WI38 (cell line): ENCODE measurements at regions not wholly inside any gene's neighbourhood (a gene's known extent, or its start where the extent isn't known, plus 50 kb on each side); places are given as distances from the start of the nearest gene placed in this dataset.

ENCODE experiments used
- H3K4me3 ChIP-seq: 2 replicates; pipeline ENCODE4 v1.5.1; 2011; ENCODE audit warnings: low read depth, mild to moderate bottlenecking, control low read depth, low read length
- CTCF ChIP-seq: IDR thresholded peaks from 2 replicates; pipeline ENCODE4 v1.5.1; 2012; ENCODE audit warnings: low read depth, mild to moderate bottlenecking, control low read depth, low read length

GRCh38 chr12:98262902-98263301 lies 252.5 kb upstream of the TMPO start:
- H3K4me3 ChIP-seq: no peak overlapping the region
- TF ChIP-seq CTCF: no peak

- no peak for TF ChIP-seq CTCF
- no peak overlapping the region for H3K4me3 ChIP-seq
Observed at GRCh38 chr12:98274430-98275130, 240.8 kb upstream of the TMPO start.

GRCh38 chr12:98275131-98275475 lies 240.3 kb upstream of the TMPO start:
- no peak for TF ChIP-seq CTCF
- no peak overlapping the region for H3K4me3 ChIP-seq

- TF ChIP-seq CTCF: no peak
Observed at GRCh38 chr12:98280152-98280551, 235.2 kb upstream of the TMPO start.

GRCh38 chr12:98280621-98281020 lies 234.8 kb upstream of the TMPO start:
- no peak overlapping the region for H3K4me3 ChIP-seq
- no peak for TF ChIP-seq CTCF

More at GRCh38 chr12:98280152-98280551, 235.2 kb upstream of the TMPO start:
- H3K4me3 ChIP-seq: no peak overlapping the region

- no peak overlapping the region for H3K4me3 ChIP-seq
- TF ChIP-seq CTCF: no peak
Observed at GRCh38 chr12:98291828-98292227, 223.6 kb upstream of the TMPO start.

- no peak for TF ChIP-seq CTCF
- no peak overlapping the region for H3K4me3 ChIP-seq
Observed at GRCh38 chr12:98294051-98294805, 221.2 kb upstream of the TMPO start.
